Right lobe of liver (tissue), 6 donors: ENCODE measurements at regions not wholly inside any gene's neighbourhood (a gene's known extent, or its start where the extent isn't known, plus 50 kb on each side); places are given as distances from the start of the nearest gene placed in this dataset.

Experiments used
- ATAC-seq, 4 donors: fragments of 200-7000 bp; cut with Tn5 transposase; one replicate each; pipeline ENCODE4 v1.9.1; 2020; ENCODE audit warnings: mild to moderate bottlenecking in 4 of 4, moderate library complexity in 4 of 4
- DNase-seq, 3 donors: peaks; one replicate each; pipeline ENCODE4 v3.0.0-alpha.2; 2020
- H3K27ac ChIP-seq, 3 donors: fragments of 200-600 bp; one replicate each; pipeline ENCODE4 v1.8.0; 2022
- H3K27me3 ChIP-seq, 2 donors: fragments of 200-600 bp; one replicate each; pipeline ENCODE4 v1.8.0; 2022
- H3K36me3 ChIP-seq, 4 donors: fragments of 200-600 bp; sonication (generic) in 1 of 4; one replicate each; pipeline versions ENCODE4 v1.5.1 to v1.8.0; 2017 to 2022; ENCODE audit warnings: control low read depth in 1 of 4
- H3K4me1 ChIP-seq, 4 donors: fragments of 200-600 bp; sonication (generic) in 1 of 4; one replicate each; pipeline versions ENCODE4 v1.5.1 to v1.8.0; 2017 to 2022; ENCODE audit warnings: control low read depth in 1 of 4
- H3K4me3 ChIP-seq, 3 donors: fragments of 200-600 bp; one replicate each; pipeline ENCODE4 v1.8.0; 2022
- H3K9me3 ChIP-seq, 4 donors: fragments of 200-600 bp; sonication (generic) in 1 of 4; one replicate each; pipeline versions ENCODE4 v1.5.1 to v1.8.0; 2017 to 2022; ENCODE audit warnings: control low read depth in 1 of 4
- CTCF ChIP-seq, 4 donors: fragments of 200-600 bp in 3 of 4; fragments of 450-650 bp in 1 of 4; IDR thresholded peaks; one replicate each; pipeline versions ENCODE4 v1.5.1 to v1.8.0; 2016 to 2022; ENCODE audit warnings: antibody characterized with exemption in 4 of 4, mild to moderate bottlenecking in 2 of 4
- POLR2A ChIP-seq: fragments of 450-650 bp; IDR thresholded peaks from one replicate; pipeline ENCODE4 v1.6.1; 2017; ENCODE audit warnings: antibody characterized with exemption, mild to moderate bottlenecking
- WGBS: methylation state at CpG from one replicate; pipeline ENCODE4 v1.1.6; 2018; ENCODE audit warnings: low coverage, low lambda C conversion rate; ENCODE audit not compliant: insufficient coverage; ENCODE audit errors: missing lambda C conversion rate; 5-methylcytosine and 5-hydroxymethylcytosine counted together
- intact Hi-C, 2 donors: fragments of 100-400 bp; cut with DNase I; formaldehyde crosslinking; loops; one replicate each; pipeline versions ENCODE4 v1.11.2 to v1.14.1; 2022
- donor health status: DM: no; HTN: yes; CAD: no.
- donor health status: DM: no; HTN: no; CAD: no.
- donor health status: DM: no; HTN: no; CAD: no.
- donor health status: DM: no; HTN: yes; CAD: no.
- donor health status: DM: no; HTN: yes; CAD: no.

- no peaks in the 10 kb centered on the region for H3K27me3 ChIP-seq
- H3K36me3 ChIP-seq = no peaks in the 10 kb centered on the region
- no peaks in the 10 kb centered on the region for H3K9me3 ChIP-seq
- no peak for TF ChIP-seq POLR2A
- TF ChIP-seq CTCF (IDR thresholded peaks at IDR 0.05) = no peak
- DNase-seq = no peak
- no peak overlapping the region for H3K4me3 ChIP-seq
- no peaks in the 10 kb centered on the region for H3K4me1 ChIP-seq
- no peak overlapping the region for H3K27ac ChIP-seq
- ATAC-seq = no peak
- intact Hi-C loops = no loop called here
- 45% methylated on average over 5 of the region's 8 CpGs for WGBS
Measured at GRCh38 chr22:48258811-48259210, 1496.4 kb downstream of the TBC1D22A start.

- WGBS = 34% methylated on average over 7 of the region's 12 CpGs
- Histone ChIP-seq H3K9me3 (no peaks in the 10 kb centered on the region), H3K4me1 (no peaks in the 10 kb centered on the region), H3K36me3 (no peaks in the 10 kb centered on the region), H3K27ac (no peak overlapping the region), H3K27me3 (no peaks in the 10 kb centered on the region), H3K4me3 (no peak overlapping the region)
- intact Hi-C loops = no loop called here
- TF ChIP-seq POLR2A (no peak), CTCF (IDR thresholded peaks at IDR 0.05) (no peak)
- ATAC-seq = no peak
- DNase-seq = no peak
Measured at GRCh38 chr22:48258064-48258701, 1495.7 kb downstream of the TBC1D22A start.

GRCh38 chr22:48257685-48258055 lies 1495.2 kb downstream of the TBC1D22A start:
- DNase-seq (no peak), ATAC-seq (no peak)
- TF ChIP-seq POLR2A = no peak
- no peak for TF ChIP-seq CTCF (IDR thresholded peaks at IDR 0.05)
- no peaks in the 10 kb centered on the region for H3K9me3 ChIP-seq
- H3K27ac ChIP-seq = no peak overlapping the region
- H3K4me3 ChIP-seq = no peak overlapping the region
- H3K27me3 ChIP-seq = no peaks in the 10 kb centered on the region
- intact Hi-C loops = no loop called here
- 42% methylated on average over 6 of the region's 7 CpGs for WGBS
- no peaks in the 10 kb centered on the region for H3K36me3 ChIP-seq
- H3K4me1 ChIP-seq = no peaks in the 10 kb centered on the region

GRCh38 chr22:48256776-48257684 lies 1494.6 kb downstream of the TBC1D22A start:
- no peak for ATAC-seq
- no peaks in the 10 kb centered on the region for H3K27me3 ChIP-seq
- intact Hi-C loops = no loop called here
- H3K4me1 ChIP-seq = no peaks in the 10 kb centered on the region
- DNase-seq = no peak
- H3K27ac ChIP-seq = no peak overlapping the region
- no peaks in the 10 kb centered on the region for H3K9me3 ChIP-seq
- H3K4me3 ChIP-seq = no peak overlapping the region
- no peaks in the 10 kb centered on the region for H3K36me3 ChIP-seq
- TF ChIP-seq CTCF (IDR thresholded peaks at IDR 0.05) = no peak
- TF ChIP-seq POLR2A = no peak
- WGBS = 50% methylated on average over 8 of the region's 21 CpGs
